Hepatocyte (in vitro differentiated cells): ENCODE measurements at regions not wholly inside any gene's neighbourhood (a gene's known extent, or its start where the extent isn't known, plus 50 kb on each side); places are given as distances from the start of the nearest gene placed in this dataset.

ENCODE experiments used
- DNase-seq: peaks from one replicate; pipeline ENCODE4 v3.0.0-alpha.2; 2016; ENCODE audit warnings: low spot score
- H2AFZ ChIP-seq: fragments of 200-600 bp; sonication (generic); 2 replicates; pipeline ENCODE4 v1.6.0; 2016; ENCODE audit warnings: antibody characterized with exemption, mild to moderate bottlenecking
- H3K27ac ChIP-seq: fragments of 200-600 bp; sonication (generic); 2 replicates; pipeline ENCODE4 v1.5.1; 2016; ENCODE audit warnings: mild to moderate bottlenecking
- H3K27me3 ChIP-seq: fragments of 200-600 bp; sonication (generic); 2 replicates; pipeline ENCODE4 v1.6.1; 2016
- H3K36me3 ChIP-seq: fragments of 200-600 bp; sonication (generic); replicated peaks from 2 replicates; pipeline ENCODE4 v1.5.1; 2016; ENCODE audit warnings: low read depth; ENCODE audit not compliant: insufficient read depth
- H3K4me1 ChIP-seq: fragments of 200-600 bp; sonication (generic); 2 replicates; pipeline ENCODE4 v1.5.1; 2016; ENCODE audit warnings: mild to moderate bottlenecking, moderate library complexity; ENCODE audit not compliant: insufficient read depth
- H3K4me2 ChIP-seq: fragments of 200-600 bp; sonication (generic); 2 replicates; pipeline ENCODE4 v1.6.0; 2016
- H3K4me3 ChIP-seq: fragments of 200-600 bp; sonication (generic); 2 replicates; pipeline ENCODE4 v1.5.1; 2016; ENCODE audit warnings: mild to moderate bottlenecking
- H3K79me2 ChIP-seq: fragments of 200-600 bp; sonication (generic); 2 replicates; pipeline ENCODE4 v1.6.0; 2017; ENCODE audit warnings: mild to moderate bottlenecking
- H3K9me2 ChIP-seq: fragments of 200-600 bp; sonication (generic); replicated peaks from 2 replicates; pipeline ENCODE4 v1.6.0; 2017; ENCODE audit warnings: mild to moderate bottlenecking; ENCODE audit not compliant: insufficient read depth
- H3K9me3 ChIP-seq: fragments of 200-600 bp; sonication (generic); 2 replicates; pipeline ENCODE4 v1.5.1; 2016; ENCODE audit warnings: low read depth, mild to moderate bottlenecking
- H4K20me1 ChIP-seq: fragments of 200-600 bp; sonication (generic); 2 replicates; pipeline ENCODE4 v1.6.0; 2016; ENCODE audit warnings: mild to moderate bottlenecking; ENCODE audit not compliant: insufficient read depth, poor library complexity, severe bottlenecking
- CTCF ChIP-seq: fragments of 200-600 bp; sonication (generic); IDR thresholded peaks from 2 replicates; pipeline ENCODE4 v1.5.1; 2016; ENCODE audit warnings: antibody characterized with exemption, mild to moderate bottlenecking; ENCODE audit not compliant: poor library complexity
- EZH2 ChIP-seq: fragments of 200-600 bp; sonication (generic); IDR thresholded peaks from 2 replicates; pipeline ENCODE4 v1.6.1; 2016; ENCODE audit warnings: antibody characterized with exemption, mild to moderate bottlenecking, borderline replicate concordance
- EZH2phosphoT487 ChIP-seq: fragments of 200-600 bp; sonication (generic); IDR thresholded peaks from one replicate; pipeline ENCODE4 v1.6.1; 2018; ENCODE audit warnings: antibody characterized with exemption, mild to moderate bottlenecking, low read depth, moderate library complexity; ENCODE audit not compliant: unreplicated experiment, severe bottlenecking
- WGBS: methylation state at CpG from one replicate; pipeline ENCODE4 v1.1.6; 2016; ENCODE audit warnings: low lambda C conversion rate; ENCODE audit errors: missing lambda C conversion rate; 5-methylcytosine and 5-hydroxymethylcytosine counted together

- peaks cover 12% of the 10 kb centered on the region for H3K4me1 ChIP-seq
- 65% methylated on average over 5 of the region's 5 CpGs for WGBS
- H3K36me3 ChIP-seq: no peaks in the 10 kb centered on the region
- no peak overlapping the region for H3K4me3 ChIP-seq
- DNase-seq: no peak
- no peaks in the 10 kb centered on the region for H3K27me3 ChIP-seq
- H2AFZ ChIP-seq: no peak overlapping the region
- no peaks in the 10 kb centered on the region for H3K9me2 ChIP-seq
- no peak for TF ChIP-seq EZH2phosphoT487
- no peak for TF ChIP-seq EZH2
- TF ChIP-seq CTCF: no peak
- no peak overlapping the region for H3K4me2 ChIP-seq
- H3K79me2 ChIP-seq: no peaks in the 10 kb centered on the region
- H3K9me3 ChIP-seq: no peaks in the 10 kb centered on the region
- H4K20me1 ChIP-seq: no peaks in the 10 kb centered on the region
- H3K27ac ChIP-seq: no peak overlapping the region
Observed at GRCh38 chr4:156638334-156638733, 333.3 kb downstream of the PDGFC start.

- Histone ChIP-seq H3K4me3 (no peak overlapping the region), H3K36me3 (no peaks in the 10 kb centered on the region), H2AFZ (no peak overlapping the region), H3K27ac (no peak overlapping the region), H3K27me3 (no peaks in the 10 kb centered on the region), H3K79me2 (no peaks in the 10 kb centered on the region), H3K4me2 (no peak overlapping the region), H4K20me1 (no peaks in the 10 kb centered on the region), H3K4me1 (peaks cover 12% of the 10 kb centered on the region), H3K9me2 (no peaks in the 10 kb centered on the region), H3K9me3 (no peaks in the 10 kb centered on the region)
- TF ChIP-seq CTCF: no peak
- TF ChIP-seq EZH2: no peak
- no peak for TF ChIP-seq EZH2phosphoT487
- no peak for DNase-seq
- 90% methylated on average over 4 of the region's 4 CpGs for WGBS
Observed at GRCh38 chr4:156636381-156636780, 335.2 kb downstream of the PDGFC start.

- H3K4me1 ChIP-seq: peaks cover 12% of the 10 kb centered on the region
- no peaks in the 10 kb centered on the region for H3K36me3 ChIP-seq
- WGBS: 71% methylated on average over 1 of the region's 1 CpG
- TF ChIP-seq EZH2 (no peak), CTCF (no peak), EZH2phosphoT487 (no peak)
- no peak for DNase-seq
- H3K4me2 ChIP-seq: no peak overlapping the region
- H3K4me3 ChIP-seq: no peak overlapping the region
- H3K27me3 ChIP-seq: no peaks in the 10 kb centered on the region
- H2AFZ ChIP-seq: no peak overlapping the region
- no peaks in the 10 kb centered on the region for H3K9me3 ChIP-seq
- H3K9me2 ChIP-seq: no peaks in the 10 kb centered on the region
- H3K27ac ChIP-seq: no peak overlapping the region
- no peaks in the 10 kb centered on the region for H3K79me2 ChIP-seq
- no peaks in the 10 kb centered on the region for H4K20me1 ChIP-seq
Observed at GRCh38 chr4:156635051-156635450, 336.5 kb downstream of the PDGFC start.

- DNase-seq: no peak
- Histone ChIP-seq H3K36me3 (no peaks in the 10 kb centered on the region), H3K4me3 (no peak overlapping the region), H3K4me2 (no peak overlapping the region), H3K9me3 (no peaks in the 10 kb centered on the region), H3K4me1 (peaks cover 12% of the 10 kb centered on the region), H2AFZ (no peak overlapping the region), H3K79me2 (no peaks in the 10 kb centered on the region), H3K27ac (no peak overlapping the region), H4K20me1 (no peaks in the 10 kb centered on the region), H3K9me2 (no peaks in the 10 kb centered on the region), H3K27me3 (no peaks in the 10 kb centered on the region)
- WGBS: 52% methylated on average over 1 of the region's 1 CpG
- TF ChIP-seq EZH2phosphoT487: no peak
- no peak for TF ChIP-seq CTCF
- no peak for TF ChIP-seq EZH2
Observed at GRCh38 chr4:156634612-156635011, 337.0 kb downstream of the PDGFC start.
